Gastroesophageal sphincter (tissue), 3 donors: ENCODE measurements at regions not wholly inside any gene's neighbourhood (a gene's known extent, or its start where the extent isn't known, plus 50 kb on each side); places are given as distances from the start of the nearest gene placed in this dataset.

Experiments
- EP300 ChIP-seq: sonication (generic); formaldehyde crosslinking; IDR thresholded peaks from one replicate; pipeline ENCODE4 v1.6.1; 2017; ENCODE audit warnings: antibody characterized with exemption, mild to moderate bottlenecking
- POLR2A ChIP-seq, 2 donors: fragments of 450-650 bp; IDR thresholded peaks; one replicate each; pipeline ENCODE4 v1.6.1; 2017; ENCODE audit warnings: antibody characterized with exemption in 2 of 2, mild to moderate bottlenecking in 2 of 2, moderate library complexity in 1 of 2
- POLR2AphosphoS5 ChIP-seq: sonication (generic); formaldehyde crosslinking; IDR thresholded peaks from one replicate; pipeline ENCODE4 v1.6.1; 2017; ENCODE audit warnings: antibody characterized with exemption
- TF ChIP-seq, protein P1 (sequence below), 4 experiments: fragments of 200-600 bp in 2 of 4; fragments of 450-650 bp in 2 of 4; sonication (generic) in 1 of 4; IDR thresholded peaks; one replicate each; pipeline ENCODE4 v1.5.1; 2017 to 2019; ENCODE audit warnings: antibody characterized with exemption in 4 of 4, mild to moderate bottlenecking in 2 of 4, moderate library complexity in 2 of 4

DNA sequence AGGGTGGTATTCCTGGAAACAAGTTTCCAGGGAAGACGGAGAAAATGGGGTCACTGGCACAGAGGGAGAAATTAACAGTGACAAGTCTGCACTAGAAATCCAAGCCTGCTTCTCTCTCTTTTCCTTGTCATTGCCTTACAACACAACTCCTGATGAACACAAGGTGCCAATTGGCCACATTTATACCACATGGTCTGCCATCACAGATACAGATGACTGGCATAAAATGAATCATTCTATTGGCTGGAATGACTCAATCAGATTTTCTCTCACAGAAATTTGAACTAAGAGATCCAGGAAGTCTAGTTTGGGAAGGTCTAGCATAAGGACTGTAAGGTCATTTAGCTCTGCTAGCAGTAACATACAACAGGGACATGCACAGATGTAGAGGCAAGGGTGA is 190.3 kb downstream of the LINC00237 start:
- TF ChIP-seq POLR2A (IDR thresholded peaks at IDR 0.05) (no peak), EP300 (no peak), POLR2AphosphoS5 (no peak)
- TF ChIP-seq, protein P1, sequence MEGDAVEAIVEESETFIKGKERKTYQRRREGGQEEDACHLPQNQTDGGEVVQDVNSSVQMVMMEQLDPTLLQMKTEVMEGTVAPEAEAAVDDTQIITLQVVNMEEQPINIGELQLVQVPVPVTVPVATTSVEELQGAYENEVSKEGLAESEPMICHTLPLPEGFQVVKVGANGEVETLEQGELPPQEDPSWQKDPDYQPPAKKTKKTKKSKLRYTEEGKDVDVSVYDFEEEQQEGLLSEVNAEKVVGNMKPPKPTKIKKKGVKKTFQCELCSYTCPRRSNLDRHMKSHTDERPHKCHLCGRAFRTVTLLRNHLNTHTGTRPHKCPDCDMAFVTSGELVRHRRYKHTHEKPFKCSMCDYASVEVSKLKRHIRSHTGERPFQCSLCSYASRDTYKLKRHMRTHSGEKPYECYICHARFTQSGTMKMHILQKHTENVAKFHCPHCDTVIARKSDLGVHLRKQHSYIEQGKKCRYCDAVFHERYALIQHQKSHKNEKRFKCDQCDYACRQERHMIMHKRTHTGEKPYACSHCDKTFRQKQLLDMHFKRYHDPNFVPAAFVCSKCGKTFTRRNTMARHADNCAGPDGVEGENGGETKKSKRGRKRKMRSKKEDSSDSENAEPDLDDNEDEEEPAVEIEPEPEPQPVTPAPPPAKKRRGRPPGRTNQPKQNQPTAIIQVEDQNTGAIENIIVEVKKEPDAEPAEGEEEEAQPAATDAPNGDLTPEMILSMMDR (IDR thresholded peaks at IDR 0.05) = no peak
